Hindlimb muscle (tissue), 1 donor: ENCODE measurements at regions not wholly inside any gene's neighbourhood (a gene's known extent, or its start where the extent isn't known, plus 50 kb on each side); places are given as distances from the start of the nearest gene placed in this dataset.
"Not testable (repeated sequence)": the region's sequence is repeated elsewhere in the genome, so short reads cannot be mapped to it uniquely, and the experiment has no call there.

Experiments
- DNase-seq: peaks from one replicate; pipeline ENCODE4 v3.0.0-alpha.2; 2013

- not testable (repeated sequence) for DNase-seq
Observed at GRCh38 chrX:89539150-89539549, 382.6 kb upstream of the TGIF2LX start.

DNA sequence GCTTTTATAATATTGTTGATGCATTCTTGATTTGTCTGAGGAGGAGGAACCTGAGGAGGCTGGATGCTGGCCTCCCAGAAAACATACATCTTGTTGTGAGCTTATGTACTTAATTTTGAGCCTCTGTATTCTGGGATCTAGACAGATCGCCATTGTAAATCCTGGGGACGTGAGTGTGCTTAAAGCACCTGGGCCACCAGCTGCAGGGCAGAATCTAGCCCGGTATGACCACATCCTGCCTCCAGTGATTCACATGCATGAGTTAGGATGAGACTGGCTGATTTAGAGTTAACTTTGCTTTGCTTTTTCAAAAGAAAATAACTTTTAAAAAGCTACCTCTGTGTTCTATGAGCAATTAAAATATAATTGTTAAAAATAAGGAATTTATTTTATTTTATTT lies 364.6 kb upstream of the TGIF2LX start:
- not testable (repeated sequence) for DNase-seq

DNA sequence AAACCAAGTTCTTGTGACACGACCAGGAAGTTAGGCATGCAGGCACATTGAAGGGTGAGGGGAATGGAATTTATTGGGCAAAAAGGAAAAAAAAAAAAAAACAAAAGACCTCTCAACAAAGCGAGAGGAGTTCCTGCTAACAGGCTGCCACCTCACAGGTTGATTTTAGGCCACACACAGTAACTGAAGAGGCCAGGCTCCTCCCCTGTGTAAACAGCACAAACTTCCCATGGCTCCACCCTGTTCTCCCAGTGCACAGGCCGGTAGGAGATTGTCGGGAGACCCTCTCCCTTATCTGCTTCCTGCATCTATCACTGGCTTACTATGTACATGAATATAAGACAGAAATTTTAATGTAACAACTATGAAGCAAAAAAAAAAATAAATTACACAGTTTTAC lies 359.6 kb upstream of the TGIF2LX start:
- DNase-seq, result not testable (repeated sequence)

DNA sequence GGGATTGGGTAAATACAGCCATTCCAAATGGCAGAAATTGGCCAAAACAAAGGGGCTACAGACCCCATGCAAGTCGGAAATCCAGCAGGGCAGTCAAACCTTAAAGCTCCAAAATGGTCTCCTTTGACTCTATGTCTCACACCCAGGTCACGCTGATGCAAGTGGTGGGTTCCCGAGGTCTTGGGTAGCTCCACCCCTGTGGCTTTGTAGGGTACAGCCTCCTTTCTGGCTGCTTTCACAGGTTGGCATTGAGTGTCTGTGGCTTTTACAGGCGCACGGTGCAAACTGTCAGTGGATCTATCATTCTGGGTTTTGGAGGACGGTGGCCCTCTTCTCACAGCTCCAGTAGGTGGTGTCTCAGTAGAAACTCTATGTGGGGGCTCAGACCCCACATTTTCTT lies 358.6 kb upstream of the TGIF2LX start:
- not testable (repeated sequence) for DNase-seq

DNA sequence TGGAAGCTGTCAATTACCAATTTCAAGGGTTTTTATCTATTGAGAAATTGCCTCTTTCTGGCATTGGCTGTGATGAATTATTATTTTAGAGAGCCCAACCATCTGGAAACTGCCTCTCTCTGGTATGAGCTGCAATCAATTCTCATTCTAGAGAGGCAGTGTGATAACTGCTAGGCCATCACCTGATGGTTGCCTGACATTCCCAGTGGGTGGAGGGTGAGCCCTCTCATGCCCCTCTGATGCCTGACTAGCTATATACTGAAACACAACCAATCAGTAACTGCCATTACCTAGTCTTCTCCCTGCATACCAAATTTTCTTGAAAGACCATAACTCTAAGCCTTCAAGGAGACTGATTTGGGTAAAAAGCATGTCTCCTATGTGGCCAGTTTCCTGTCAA lies 353.9 kb upstream of the TGIF2LX start:
- DNase-seq, result not testable (repeated sequence)

GRCh38 chrX:89581868-89582267 lies 339.8 kb upstream of the TGIF2LX start:
- DNase-seq, result not testable (repeated sequence)

GRCh38 chrX:89631858-89632257 lies 289.9 kb upstream of the TGIF2LX start:
- DNase-seq, result not testable (repeated sequence)

- not testable (repeated sequence) for DNase-seq
Observed at GRCh38 chrX:89635887-89636286, 285.8 kb upstream of the TGIF2LX start.

- not testable (repeated sequence) for DNase-seq
Observed at GRCh38 chrX:89658662-89659061, 263.0 kb upstream of the TGIF2LX start.

DNA sequence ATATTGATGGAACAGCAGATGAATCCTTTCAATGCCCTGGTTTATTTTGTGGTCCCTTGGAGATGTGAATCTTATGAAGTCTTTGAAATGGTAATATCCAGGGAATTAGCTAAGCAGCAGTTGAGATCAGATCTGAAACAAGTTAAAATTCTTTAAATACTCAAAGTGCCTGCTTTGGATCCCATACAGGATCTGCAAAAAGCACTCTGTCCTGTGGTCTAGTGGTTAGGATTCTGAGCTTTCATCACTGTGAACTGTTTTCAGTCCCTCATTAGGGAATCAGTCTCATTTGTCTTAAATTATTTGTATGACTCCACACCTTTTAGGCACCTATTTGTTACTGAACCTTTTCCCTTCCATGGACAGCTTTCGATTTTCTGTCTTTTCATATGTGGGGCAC lies 215.2 kb upstream of the TGIF2LX start:
- DNase-seq, result not testable (repeated sequence)

DNA sequence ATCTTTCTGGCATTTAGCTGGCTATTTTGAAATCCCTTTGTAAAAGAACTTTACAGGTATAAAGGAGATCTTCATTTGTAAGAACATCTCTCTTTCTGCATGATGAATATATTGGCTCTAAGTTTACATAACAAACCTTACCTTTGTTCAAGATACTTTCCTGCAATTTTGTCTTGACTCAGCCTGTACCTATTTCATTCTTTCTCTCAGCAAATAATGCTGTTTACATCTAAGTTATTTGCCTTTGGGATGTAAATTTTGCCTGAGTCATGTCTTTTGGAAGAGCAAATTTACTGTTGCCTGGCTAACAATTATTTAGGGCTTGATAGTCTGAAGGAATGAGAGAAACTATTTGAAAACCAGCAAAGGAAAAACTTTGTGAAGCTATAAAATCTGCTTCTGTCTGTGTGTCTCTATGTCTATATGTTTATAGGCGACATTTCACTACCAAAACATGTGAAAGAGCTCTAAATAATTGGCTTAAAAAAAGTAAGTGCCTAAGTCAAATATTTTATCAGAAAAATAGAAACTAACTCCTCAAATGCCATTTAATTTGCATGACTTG lies 214.3 kb upstream of the TGIF2LX start:
- DNase-seq, result not testable (repeated sequence)

- not testable (repeated sequence) for DNase-seq
Observed at GRCh38 chrX:89734367-89734766, 187.3 kb upstream of the TGIF2LX start.

DNA sequence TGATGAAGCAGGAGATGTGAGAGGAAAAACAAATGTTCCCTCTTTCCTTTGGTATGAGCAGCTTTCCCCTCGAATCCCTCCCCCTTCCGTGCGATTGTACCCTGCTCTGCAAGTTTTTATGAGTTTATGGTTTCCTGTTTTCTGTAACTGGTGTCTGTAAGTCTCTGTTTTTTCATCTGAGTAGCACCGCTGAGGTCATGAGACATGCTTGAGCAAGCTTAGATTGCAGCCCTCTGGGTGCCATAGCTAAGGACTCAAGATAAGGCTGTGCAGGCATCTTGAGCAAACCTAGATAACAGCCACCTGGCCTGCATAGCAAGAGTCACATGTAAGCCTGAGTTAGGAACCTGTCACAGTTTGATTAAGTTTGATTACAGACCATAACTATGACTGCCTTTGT lies 165.2 kb upstream of the TGIF2LX start:
- DNase-seq, result not testable (repeated sequence)

- not testable (repeated sequence) for DNase-seq
Observed at GRCh38 chrX:89757767-89758166, 163.9 kb upstream of the TGIF2LX start.

DNA sequence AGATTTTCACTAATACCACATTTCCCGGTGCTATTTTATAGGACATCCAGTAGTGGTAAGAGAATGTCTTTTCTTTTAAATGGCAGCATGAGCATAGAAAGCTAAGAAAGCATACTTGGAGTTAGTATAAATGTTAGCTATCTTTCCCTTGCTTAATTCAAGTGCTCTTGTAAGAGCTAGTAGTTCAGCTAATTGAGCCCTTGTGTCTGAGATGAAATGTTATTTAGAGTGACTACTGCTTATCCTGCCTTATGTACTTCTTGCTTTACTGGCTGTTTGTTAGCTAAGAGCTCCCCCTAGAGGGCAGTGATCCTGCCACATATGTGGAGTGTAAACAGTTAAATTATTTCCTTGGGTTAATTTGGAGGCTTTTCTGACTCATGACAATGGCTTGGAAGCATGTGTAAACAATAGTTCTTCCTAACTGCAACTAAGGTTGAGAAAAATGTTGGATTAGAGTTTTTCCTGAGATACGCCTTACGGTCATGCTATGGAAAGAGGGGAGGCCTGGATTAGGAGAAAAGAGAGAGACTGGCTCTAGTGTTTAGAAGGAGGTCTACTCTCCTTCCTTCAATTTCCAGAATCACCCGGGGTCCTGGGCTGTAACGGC lies 162.5 kb upstream of the TGIF2LX start:
- DNase-seq, result not testable (repeated sequence)

GRCh38 chrX:89771639-89772038 lies 150.1 kb upstream of the TGIF2LX start:
- not testable (repeated sequence) for DNase-seq

GRCh38 chrX:89811440-89811839 lies 110.3 kb upstream of the TGIF2LX start:
- not testable (repeated sequence) for DNase-seq

DNA sequence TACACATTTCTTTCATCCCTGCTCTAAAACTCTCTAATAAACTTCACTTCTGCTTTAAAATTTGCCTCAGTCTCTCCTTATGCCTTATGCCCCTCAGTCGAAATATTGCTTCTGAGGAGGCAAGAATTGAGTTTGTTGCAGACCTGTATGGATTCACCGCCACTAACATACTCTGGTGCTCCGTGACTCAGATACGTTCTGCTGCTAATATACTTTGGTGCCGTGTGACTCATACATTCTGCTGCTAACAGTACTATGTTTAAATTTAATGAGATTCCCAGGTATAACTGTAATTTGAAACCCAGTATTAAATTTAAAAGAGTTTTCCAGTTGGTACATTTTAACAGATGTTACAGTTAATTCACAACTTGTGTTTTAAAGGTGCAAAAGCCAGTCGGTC lies 82.0 kb upstream of the TGIF2LX start:
- not testable (repeated sequence) for DNase-seq

- DNase-seq, result peak; percentile 0
Observed at GRCh38 chrX:89871662-89872061, 50.0 kb upstream of the TGIF2LX start.
